H1 (cell line): ENCODE measurements at regions not wholly inside any gene's neighbourhood (a gene's known extent, or its start where the extent isn't known, plus 50 kb on each side); places are given as distances from the start of the nearest gene placed in this dataset.

Experiments
- CTCF ChIA-PET: fragments of 300-600 bp; sonication (Branson Sonifier 250); formaldehyde crosslinking; loops from one replicate; lab custom pipeline; 2021; ENCODE audit not compliant: partially characterized antibody; lab: Charles Lee
- POLR2A ChIA-PET: fragments of 300-600 bp; sonication (Branson Sonifier 250); formaldehyde crosslinking; loops from one replicate; lab custom pipeline; 2021; ENCODE audit warnings: inconsistent platforms; ENCODE audit not compliant: partially characterized antibody; lab: Charles Lee
- DNase-seq, 2 experiments: peaks; one replicate each; pipeline versions ENCODE4 v3.0.0 to v3.0.0-alpha.2; 2010 to 2022; ENCODE audit warnings: low spot score in 2 of 2, low read depth in 1 of 2, mixed read lengths in 1 of 2
- FAIRE-seq: peaks from 2 replicates; lab custom pipeline; 2011; peaks lifted over from hg19 to GRCh38; lab: Jason Lieb, UNC
- H2AFZ ChIP-seq: 2 replicates; pipeline ENCODE4 v1.8.1; 2012; ENCODE audit warnings: low read length, inconsistent platforms
- H2AK5ac ChIP-seq: 2 replicates; pipeline ENCODE4 v1.6.1; 2013; ENCODE audit warnings: low read depth, low read length
- H2BK120ac ChIP-seq: replicated peaks from 2 replicates; pipeline ENCODE3; 2013; ENCODE audit warnings: low read depth, low read length, inconsistent platforms
- H2BK12ac ChIP-seq: 2 replicates; pipeline ENCODE4 v1.6.1; 2013; ENCODE audit warnings: low read depth, low read length
- H2BK15ac ChIP-seq: 2 replicates; pipeline ENCODE4 v1.6.1; 2013; ENCODE audit warnings: low read length
- H2BK20ac ChIP-seq: 2 replicates; pipeline ENCODE4 v1.6.1; 2013; ENCODE audit warnings: low read length
- H2BK5ac ChIP-seq: 2 replicates; pipeline ENCODE4 v1.6.1; 2013; ENCODE audit warnings: low read depth, low read length
- H3K14ac ChIP-seq: 2 replicates; pipeline ENCODE4 v1.6.1; 2013; ENCODE audit warnings: inconsistent platforms; ENCODE audit not compliant: insufficient read length
- H3K18ac ChIP-seq: 2 replicates; pipeline ENCODE4 v1.6.1; 2013; ENCODE audit warnings: low read length; ENCODE audit errors: extremely low read depth
- H3K23ac ChIP-seq: 2 replicates; pipeline ENCODE4 v1.6.1; 2013; ENCODE audit warnings: inconsistent platforms; ENCODE audit not compliant: insufficient read length
- H3K23me2 ChIP-seq: 2 replicates; pipeline ENCODE4 v1.6.1; 2013; ENCODE audit warnings: low read depth, low read length
- H3K27ac ChIP-seq: 2 replicates; pipeline ENCODE4 v1.6.1; 2011; ENCODE audit warnings: low read depth, low read length, inconsistent platforms
- H3K27me3 ChIP-seq, 4 experiments: replicated peaks in 1 of 4; 1 replicate in 1 of 4; 2 replicates in 3 of 4; pipeline versions ENCODE4 v1.6.1 to v1.8.1; 2011 to 2013; ENCODE audit warnings: low read length in 3 of 4, mild to moderate bottlenecking in 3 of 4, inconsistent platforms in 2 of 4, mixed read lengths in 2 of 4, moderate library complexity in 1 of 4; ENCODE audit not compliant: control insufficient read depth in 3 of 4, insufficient read depth in 3 of 4; ENCODE audit errors: extremely low read depth in 1 of 4
- H3K36me3 ChIP-seq, 4 experiments: 2 replicates each; pipeline versions ENCODE4 v1.6.1 to v1.8.1; 2011 to 2013; ENCODE audit warnings: mild to moderate bottlenecking in 4 of 4, low read length in 3 of 4, moderate library complexity in 2 of 4, control low read depth in 1 of 4, inconsistent platforms in 1 of 4; ENCODE audit not compliant: insufficient read depth in 4 of 4, control insufficient read depth in 2 of 4
- H3K4ac ChIP-seq: replicated peaks from 2 replicates; pipeline ENCODE3; 2013; ENCODE audit warnings: low read length, low read depth, mixed read lengths, inconsistent platforms; ENCODE audit not compliant: insufficient read length
- H3K4me1 ChIP-seq, 4 experiments: replicated peaks in 1 of 4; 1 replicate in 1 of 4; 2 replicates in 3 of 4; pipeline versions ENCODE4 v1.6.1 to v1.8.1; 2011 to 2013; ENCODE audit warnings: low read length in 3 of 4, inconsistent platforms in 2 of 4, mixed read lengths in 1 of 4; ENCODE audit not compliant: insufficient read depth in 4 of 4, control insufficient read depth in 3 of 4
- H3K4me2 ChIP-seq, 2 experiments: 2 replicates each; pipeline versions ENCODE4 v1.6.1 to v1.8.1; 2011 to 2013; ENCODE audit warnings: low read depth in 2 of 2, low read length in 2 of 2, control low read depth in 1 of 2, inconsistent platforms in 1 of 2, mild to moderate bottlenecking in 1 of 2; ENCODE audit not compliant: insufficient read depth in 1 of 2
- H3K4me3 ChIP-seq, 4 experiments: fragments of 200-600, 300-600 bp in 1 of 4; sonication (generic), shearing (Covaris generic), sonication (Bioruptor Twin) in 1 of 4; 2 replicates each; pipeline versions ENCODE4 v1.5.1 to v1.8.1; 2011 to 2016; ENCODE audit warnings: low read length in 4 of 4, low read depth in 3 of 4, control low read depth in 2 of 4, inconsistent platforms in 2 of 4, mild to moderate bottlenecking in 2 of 4, mixed read lengths in 1 of 4, moderate library complexity in 1 of 4; ENCODE audit not compliant: insufficient read depth in 2 of 4; ENCODE audit errors: extremely low read depth in 1 of 4
- H3K56ac ChIP-seq: replicated peaks from 2 replicates; pipeline ENCODE3; 2013; ENCODE audit warnings: low read depth, mild to moderate bottlenecking, mixed read lengths, low read length, inconsistent platforms; ENCODE audit not compliant: insufficient read length
- H3K79me1 ChIP-seq: 2 replicates; pipeline ENCODE4 v1.6.1; 2013; ENCODE audit warnings: low read depth, low read length, control low read depth
- H3K79me2 ChIP-seq, 2 experiments: 2 replicates each; pipeline versions ENCODE4 v1.6.1 to v1.8.1; 2012 to 2013; ENCODE audit warnings: low read length in 2 of 2, mild to moderate bottlenecking in 2 of 2, inconsistent platforms in 1 of 2; ENCODE audit not compliant: insufficient read depth in 2 of 2, control insufficient read depth in 1 of 2
- H3K9ac ChIP-seq, 4 experiments: replicated peaks in 1 of 4; 1 replicate in 1 of 4; 2 replicates in 3 of 4; pipeline versions ENCODE4 v1.6.1 to v1.8.1; 2011 to 2013; ENCODE audit warnings: low read depth in 3 of 4, low read length in 3 of 4, control low read depth in 2 of 4, mild to moderate bottlenecking in 2 of 4, moderate library complexity in 2 of 4, inconsistent platforms in 1 of 4; ENCODE audit errors: extremely low read depth in 1 of 4
- H3K9me3 ChIP-seq, 2 experiments: 2 replicates each; pipeline versions ENCODE4 v1.6.1 to v1.8.1; 2012 to 2013; ENCODE audit warnings: mild to moderate bottlenecking in 2 of 2, moderate library complexity in 2 of 2, control low read depth in 1 of 2, inconsistent platforms in 1 of 2, low read depth in 1 of 2, low read length in 1 of 2, mixed read lengths in 1 of 2; ENCODE audit not compliant: insufficient read depth in 2 of 2
- H4K20me1 ChIP-seq, 2 experiments: replicated peaks in 1 of 2; 2 replicates each; pipeline versions ENCODE3 to v1.8.1; 2011 to 2013; ENCODE audit warnings: inconsistent platforms in 2 of 2, low read length in 2 of 2, mild to moderate bottlenecking in 1 of 2; ENCODE audit not compliant: insufficient read depth in 2 of 2, control insufficient read depth in 1 of 2
- H4K5ac ChIP-seq: 2 replicates; pipeline ENCODE4 v1.6.1; 2013; ENCODE audit warnings: low read length, low read depth, mixed read lengths, inconsistent platforms; ENCODE audit not compliant: insufficient read length
- H4K8ac ChIP-seq: 2 replicates; pipeline ENCODE4 v1.8.0; 2013; ENCODE audit warnings: mild to moderate bottlenecking, moderate library complexity, low read length, inconsistent platforms; ENCODE audit not compliant: insufficient read depth; ENCODE audit errors: extremely low read depth
- H4K91ac ChIP-seq: replicated peaks from 2 replicates; pipeline ENCODE3; 2013; ENCODE audit warnings: low read length, mixed read lengths, inconsistent platforms; ENCODE audit not compliant: insufficient read length
- BACH1 ChIP-seq: IDR thresholded peaks from 2 replicates; pipeline ENCODE4 v1.6.1; 2012; ENCODE audit warnings: low read length, improper control_type of control experiment
- CBX5 ChIP-seq: fragments of 300-800, 300-1000 bp; sonication (generic); IDR thresholded peaks from 2 replicates; pipeline ENCODE4 v1.7.1; 2016; ENCODE audit warnings: antibody characterized with exemption, low read length, low read depth
- CREB1 ChIP-seq: IDR thresholded peaks from 2 replicates; pipeline ENCODE4 v1.6.1; 2012; ENCODE audit warnings: inconsistent platforms
- EP300 ChIP-seq, 2 experiments: IDR thresholded peaks; 1 replicate in 1 of 2; 2 replicates in 1 of 2; pipeline ENCODE4 v1.6.1; 2011 to 2012; ENCODE audit warnings: low read depth in 2 of 2, low read length in 2 of 2, mild to moderate bottlenecking in 2 of 2, borderline replicate concordance in 1 of 2, inconsistent platforms in 1 of 2, moderate library complexity in 1 of 2
- KDM4A ChIP-seq: IDR thresholded peaks from one replicate; pipeline ENCODE4 v1.7.1; 2012; ENCODE audit warnings: low read depth, mild to moderate bottlenecking, moderate library complexity, low read length, inconsistent platforms; ENCODE audit not compliant: severe bottlenecking
- NANOG ChIP-seq: IDR thresholded peaks from 2 replicates; pipeline ENCODE4 v1.6.1; 2011; ENCODE audit warnings: low read length, low read depth, mild to moderate bottlenecking, inconsistent platforms; ENCODE audit not compliant: insufficient read depth, poor library complexity, severe bottlenecking
- SIX5 ChIP-seq: IDR thresholded peaks from 2 replicates; pipeline ENCODE4 v1.6.1; 2011; ENCODE audit warnings: mild to moderate bottlenecking, low read depth, low read length
- SP4 ChIP-seq: IDR thresholded peaks from 2 replicates; pipeline ENCODE4 v1.6.1; 2012; ENCODE audit warnings: low read length, inconsistent platforms
- SRF ChIP-seq: IDR thresholded peaks from 2 replicates; pipeline ENCODE4 v1.6.1; 2011; ENCODE audit warnings: mild to moderate bottlenecking, low read depth, low read length, moderate library complexity
- WGBS, 2 experiments: shearing (Covaris generic) in 1 of 2; methylation state at CpG; one replicate each; pipeline versions ENCODE4 v1.1.6 to v1.1.7; 2013 to 2015; ENCODE audit warnings: low lambda C conversion rate in 2 of 2, mixed read lengths in 2 of 2, inconsistent platforms in 1 of 2, low coverage in 1 of 2, missing lambda C conversion rate in 1 of 2; ENCODE audit not compliant: insufficient replicate concordance in 2 of 2, insufficient coverage in 1 of 2, insufficient read length in 1 of 2; ENCODE audit errors: extremely low coverage in 1 of 2, missing lambda C conversion rate in 1 of 2; 5-methylcytosine and 5-hydroxymethylcytosine counted together
- TF ChIP-seq, protein P1 (sequence below): IDR thresholded peaks from 2 replicates; pipeline ENCODE4 v1.6.1; 2011; ENCODE audit warnings: low read length, improper control_type of control experiment
- TF ChIP-seq, protein P2 (sequence below): IDR thresholded peaks from 2 replicates; pipeline ENCODE4 v1.6.1; 2012; ENCODE audit warnings: inconsistent platforms
- TF ChIP-seq, protein P3 (sequence below): IDR thresholded peaks from 2 replicates; pipeline ENCODE4 v1.6.1; 2012; ENCODE audit warnings: inconsistent platforms
- TF ChIP-seq, protein P4 (sequence below): IDR thresholded peaks from 2 replicates; pipeline ENCODE4 v1.6.1; 2011; ENCODE audit warnings: low read depth, mild to moderate bottlenecking, low read length; ENCODE audit not compliant: insufficient read depth

DNA sequence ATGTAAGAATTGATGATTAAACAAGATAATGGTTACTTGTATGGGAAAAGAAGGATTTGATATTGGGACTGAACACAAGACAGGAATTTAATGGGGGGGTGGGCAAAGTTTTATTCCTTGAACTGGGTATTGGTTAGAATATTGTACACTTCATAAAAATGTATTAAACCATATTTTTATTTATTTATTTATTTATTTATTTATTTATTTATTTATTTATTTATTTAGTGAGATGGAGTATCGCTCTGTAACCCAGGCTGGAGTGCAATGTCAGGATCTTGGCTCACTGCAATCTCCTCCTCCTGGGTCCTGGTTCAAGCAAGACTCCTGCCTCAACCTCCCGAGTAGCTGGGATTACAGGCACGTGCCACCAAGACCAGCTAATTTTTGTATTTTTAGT, 287.1 kb upstream of the SLITRK5 start:
- no peak overlapping the region for H2AK5ac ChIP-seq
- H4K8ac ChIP-seq: no peak overlapping the region
- 95% methylated on average over 3 of the region's 3 CpGs; no CpG with 5 or more reads in 1 of the 2 experiments for WGBS, 2 experiments
- H3K9me3 ChIP-seq: no peaks in the 10 kb centered on the region
- no peaks in the 10 kb centered on the region for H3K27me3 ChIP-seq
- DNase-seq: no peak
- no peak overlapping the region for H3K56ac ChIP-seq
- no peak overlapping the region for H3K18ac ChIP-seq
- H3K4me2 ChIP-seq: no peak overlapping the region
- no peaks in the 10 kb centered on the region for H4K20me1 ChIP-seq
- H2BK12ac ChIP-seq: no peak overlapping the region
- ChIA-PET POLR2A (no interaction called here), CTCF (no interaction called here)
- no peak overlapping the region for H3K4me3 ChIP-seq
- H3K36me3 ChIP-seq: no peaks in the 10 kb centered on the region
- no peak overlapping the region for H2BK5ac ChIP-seq
- H2BK15ac ChIP-seq: no peak overlapping the region
- no peak overlapping the region for H2BK20ac ChIP-seq
- H2BK120ac ChIP-seq: no peak overlapping the region
- H3K4me1 ChIP-seq: no peaks in the 10 kb centered on the region
- no peaks in the 10 kb centered on the region for H3K23me2 ChIP-seq
- no peaks in the 10 kb centered on the region for H3K79me2 ChIP-seq
- no peaks in the 10 kb centered on the region for H3K79me1 ChIP-seq
- no peak overlapping the region for H3K9ac ChIP-seq
- H2AFZ ChIP-seq: no peak overlapping the region
- H3K4ac ChIP-seq: no peak overlapping the region
- H3K23ac ChIP-seq: no peak overlapping the region
- no peak overlapping the region for H4K91ac ChIP-seq
- no peak overlapping the region for H3K27ac ChIP-seq
- no peak for FAIRE-seq
- H4K5ac ChIP-seq: no peak overlapping the region
- no peak overlapping the region for H3K14ac ChIP-seq
- TF ChIP-seq, protein P1, sequence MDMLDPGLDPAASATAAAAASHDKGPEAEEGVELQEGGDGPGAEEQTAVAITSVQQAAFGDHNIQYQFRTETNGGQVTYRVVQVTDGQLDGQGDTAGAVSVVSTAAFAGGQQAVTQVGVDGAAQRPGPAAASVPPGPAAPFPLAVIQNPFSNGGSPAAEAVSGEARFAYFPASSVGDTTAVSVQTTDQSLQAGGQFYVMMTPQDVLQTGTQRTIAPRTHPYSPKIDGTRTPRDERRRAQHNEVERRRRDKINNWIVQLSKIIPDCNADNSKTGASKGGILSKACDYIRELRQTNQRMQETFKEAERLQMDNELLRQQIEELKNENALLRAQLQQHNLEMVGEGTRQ: no peak
- TF ChIP-seq, protein P2, sequence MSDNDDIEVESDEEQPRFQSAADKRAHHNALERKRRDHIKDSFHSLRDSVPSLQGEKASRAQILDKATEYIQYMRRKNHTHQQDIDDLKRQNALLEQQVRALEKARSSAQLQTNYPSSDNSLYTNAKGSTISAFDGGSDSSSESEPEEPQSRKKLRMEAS: no peak
- no peak for TF ChIP-seq KDM4A
- TF ChIP-seq, protein P3, sequence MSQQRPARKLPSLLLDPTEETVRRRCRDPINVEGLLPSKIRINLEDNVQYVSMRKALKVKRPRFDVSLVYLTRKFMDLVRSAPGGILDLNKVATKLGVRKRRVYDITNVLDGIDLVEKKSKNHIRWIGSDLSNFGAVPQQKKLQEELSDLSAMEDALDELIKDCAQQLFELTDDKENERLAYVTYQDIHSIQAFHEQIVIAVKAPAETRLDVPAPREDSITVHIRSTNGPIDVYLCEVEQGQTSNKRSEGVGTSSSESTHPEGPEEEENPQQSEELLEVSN: no peak
- TF ChIP-seq SRF: no peak
- TF ChIP-seq, protein P4, sequence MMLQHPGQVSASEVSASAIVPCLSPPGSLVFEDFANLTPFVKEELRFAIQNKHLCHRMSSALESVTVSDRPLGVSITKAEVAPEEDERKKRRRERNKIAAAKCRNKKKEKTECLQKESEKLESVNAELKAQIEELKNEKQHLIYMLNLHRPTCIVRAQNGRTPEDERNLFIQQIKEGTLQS: no peak
- TF ChIP-seq CBX5: no peak
- TF ChIP-seq BACH1: no peak
- no peak for TF ChIP-seq SP4
- TF ChIP-seq EP300 (IDR thresholded peaks at IDR 0.05; ENCODE audit: borderline replicate concordance in 1 of 2, low read depth in 2 of 2, low read length in 2 of 2): no peak
- no peak for TF ChIP-seq CREB1
- no peak for TF ChIP-seq NANOG
- no peak for TF ChIP-seq SIX5
